K562 (cell line): ENCODE measurements at regions not wholly inside any gene's neighbourhood (a gene's known extent, or its start where the extent isn't known, plus 50 kb on each side); places are given as distances from the start of the nearest gene placed in this dataset.

Source experiments
- ATAC-seq: fragments of 200-7000 bp; cut with Tn5 transposase; 3 replicates; pipeline ENCODE4 v1.9.1; 2020; ENCODE audit warnings: moderate library complexity
- BruUV-seq: library from RNA; stranded (reverse); fragments of 400-500 nt; replicated peaks from 2 replicates; lab custom pipeline; 2021; lab: Mats Ljungman, UMichigan
- CTCF ChIA-PET: fragments of 300-600 bp; formaldehyde crosslinking; extraction: SDS; loops from one replicate; lab custom pipeline; 2021; ENCODE audit warnings: low intra/inter-chr PET ratio; lab: Yijun Ruan, JAX
- POLR2A ChIA-PET: fragments of 300-600, 350-650 bp; sonication (Branson Sonifier 250); formaldehyde crosslinking; extraction: SDS; loops from one replicate; lab custom pipeline; 2021; ENCODE audit warnings: antibody characterized with exemption, inconsistent platforms; lab: Yijun Ruan, JAX
- DNase-seq, 4 experiments: peaks; one replicate each; pipeline versions ENCODE4 v3.0.0 to v3.0.0-alpha.2; 2011 to 2018; ENCODE audit warnings: low spot score in 3 of 4, mixed read lengths in 3 of 4; ENCODE audit errors: extremely low read depth in 1 of 4
- FAIRE-seq: peaks from 2 replicates; lab custom pipeline; 2011; peaks lifted over from hg19 to GRCh38; lab: Jason Lieb, UNC
- H2AFZ ChIP-seq: 2 replicates; pipeline ENCODE4 v1.6.0; 2011; ENCODE audit warnings: low read depth, low read length, control low read depth, inconsistent platforms
- H3K27ac ChIP-seq: fragments of 200-600 bp; 3 replicates; pipeline ENCODE4 v1.8.0; 2011; ENCODE audit warnings: low read depth, mild to moderate bottlenecking, control low read depth, inconsistent platforms, low read length, moderate library complexity, mixed read lengths; ENCODE audit errors: extremely low read depth
- H3K27me3 ChIP-seq, 2 experiments: fragments of 300-600 bp in 1 of 2; 2 replicates in 1 of 2; 3 replicates in 1 of 2; pipeline versions ENCODE4 v1.6.0 to v1.8.0; 2011; ENCODE audit warnings: inconsistent platforms in 2 of 2, low read length in 2 of 2, mild to moderate bottlenecking in 1 of 2, mixed read lengths in 1 of 2, moderate library complexity in 1 of 2; ENCODE audit not compliant: control insufficient read depth in 2 of 2, insufficient read depth in 2 of 2
- H3K36me3 ChIP-seq: fragments of 300-600 bp; 3 replicates; pipeline ENCODE4 v1.8.0; 2011; ENCODE audit warnings: mild to moderate bottlenecking, low read length, inconsistent platforms; ENCODE audit not compliant: control insufficient read depth, insufficient read depth
- H3K4me1 ChIP-seq, 2 experiments: fragments of 200-600 bp in 1 of 2; replicated peaks in 1 of 2; 2 replicates in 1 of 2; 3 replicates in 1 of 2; pipeline versions ENCODE4 v1.5.1 to v1.8.0; 2011; ENCODE audit warnings: inconsistent platforms in 2 of 2, low read length in 2 of 2, mild to moderate bottlenecking in 1 of 2, mixed read lengths in 1 of 2, moderate library complexity in 1 of 2; ENCODE audit not compliant: control insufficient read depth in 2 of 2, insufficient read depth in 2 of 2
- H3K4me2 ChIP-seq: 2 replicates; pipeline ENCODE4 v1.6.1; 2011; ENCODE audit warnings: low read length, control low read depth, inconsistent platforms, mixed read lengths; ENCODE audit not compliant: insufficient read depth
- H3K4me3 ChIP-seq: fragments of 200-600 bp; sonication (generic), shearing (Covaris generic); 2 replicates; pipeline ENCODE4 v1.5.1; 2016; ENCODE audit warnings: control low read depth, inconsistent platforms
- H3K79me2 ChIP-seq: fragments of 200-600 bp; 3 replicates; pipeline ENCODE4 v1.8.0; 2011; ENCODE audit warnings: low read length, inconsistent platforms; ENCODE audit not compliant: control insufficient read depth, insufficient read depth
- H3K9ac ChIP-seq, 2 experiments: 2 replicates each; pipeline versions ENCODE4 v1.6.0 to v1.6.1; 2011; ENCODE audit warnings: low read depth in 2 of 2, low read length in 2 of 2, control low read depth in 1 of 2, inconsistent platforms in 1 of 2, mild to moderate bottlenecking in 1 of 2, mixed read lengths in 1 of 2; ENCODE audit not compliant: insufficient read depth in 1 of 2
- H3K9me1 ChIP-seq: one replicate; pipeline ENCODE4 v1.6.0; 2011; ENCODE audit warnings: inconsistent platforms, mild to moderate bottlenecking, low read length, moderate library complexity; ENCODE audit not compliant: control insufficient read depth, insufficient read depth
- H3K9me3 ChIP-seq: replicated peaks from 2 replicates; pipeline ENCODE4 v1.5.1; 2011; ENCODE audit warnings: low read depth, low read length, inconsistent platforms; ENCODE audit not compliant: control insufficient read depth, insufficient read depth
- H4K20me1 ChIP-seq: replicated peaks from 2 replicates; pipeline ENCODE4 v1.6.1; 2011; ENCODE audit warnings: low read length, inconsistent platforms, mixed read lengths; ENCODE audit not compliant: control insufficient read depth, insufficient read depth
- CSDE1 ChIP-seq, 2 experiments: fragments of 450-650 bp; IDR thresholded peaks; 2 replicates each; pipeline ENCODE4 v1.6.1; 2016; ENCODE audit warnings: mild to moderate bottlenecking in 1 of 2
- CUX1 ChIP-seq: fragments of 200-800 bp; sonication (Bioruptor generic); IDR thresholded peaks from 2 replicates; pipeline ENCODE4 v1.6.1; 2016; ENCODE audit warnings: missing genetic modification characterization, missing compliant biosample characterization
- DDX20 ChIP-seq: fragments of 450-650 bp; IDR thresholded peaks from 2 replicates; pipeline ENCODE4 v1.6.1; 2016; ENCODE audit warnings: missing genetic modification characterization, low read depth, mild to moderate bottlenecking, missing compliant biosample characterization, moderate library complexity
- HCFC1 ChIP-seq: IDR thresholded peaks from 2 replicates; pipeline ENCODE4 v1.6.1; 2012; ENCODE audit warnings: low read depth, low read length, improper control_type of control experiment
- MAFG ChIP-seq: fragments of 450-650 bp; conservative IDR thresholded peaks from 2 replicates; pipeline ENCODE4 v1.6.1; 2016; ENCODE audit warnings: missing genetic modification characterization, missing compliant biosample characterization
- MEIS2 ChIP-seq: fragments of 450-650 bp; IDR thresholded peaks from 2 replicates; pipeline ENCODE4 v1.6.1; 2014; ENCODE audit warnings: mild to moderate bottlenecking; ENCODE audit not compliant: partially characterized antibody
- NR2C1 ChIP-seq, 2 experiments: fragments of 450-650 bp; IDR thresholded peaks; 2 replicates each; pipeline ENCODE4 v1.6.1; 2017; ENCODE audit warnings: mild to moderate bottlenecking in 2 of 2, antibody characterized with exemption in 1 of 2, inconsistent platforms in 1 of 2, missing compliant biosample characterization in 1 of 2, missing genetic modification characterization in 1 of 2
- RBM22 ChIP-seq: fragments of 200-400 bp; formaldehyde crosslinking; IDR thresholded peaks from 2 replicates; pipeline ENCODE4 v1.6.1; 2018; ENCODE audit warnings: low read length, low read depth; ENCODE audit not compliant: poor library complexity, severe bottlenecking
- RFX1 ChIP-seq: fragments of 450-650 bp; IDR thresholded peaks from 2 replicates; pipeline ENCODE4 v1.6.1; 2016; ENCODE audit warnings: mild to moderate bottlenecking, moderate library complexity
- ZBTB1 ChIP-seq: sonication (generic); formaldehyde crosslinking; IDR thresholded peaks from 2 replicates; pipeline ENCODE4 v1.8.1; 2023; ENCODE audit warnings: missing genetic modification reagents, low read depth, mild to moderate bottlenecking, borderline replicate concordance
- ZFP36 ChIP-seq: fragments of 150-350 bp; IDR thresholded peaks from 2 replicates; pipeline ENCODE4 v1.6.1; 2018; ENCODE audit warnings: low read length, low read depth; ENCODE audit not compliant: partially characterized antibody
- ZNF140 ChIP-seq: fragments of 250-450 bp; sonication (Bioruptor Pico); IDR thresholded peaks from 2 replicates; pipeline ENCODE4 v1.8.0; 2021; ENCODE audit warnings: moderate library complexity, mild to moderate bottlenecking, inconsistent platforms
- ZNF436 ChIP-seq: fragments of 250-450, 450-650 bp; sonication (Bioruptor Pico); formaldehyde crosslinking; IDR thresholded peaks from 2 replicates; pipeline ENCODE4 v1.7.0; 2020; ENCODE audit warnings: mild to moderate bottlenecking
- WGBS: fragments of 100-300 bp; shearing (Covaris generic); methylation state at CpG from one replicate; pipeline ENCODE4 v1.1.6; 2016; ENCODE audit warnings: low coverage, mixed read lengths; ENCODE audit not compliant: insufficient coverage; ENCODE audit errors: missing lambda C conversion rate; 5-methylcytosine and 5-hydroxymethylcytosine counted together
- in situ Hi-C: fragments of 300-500 bp; cut with MboI; formaldehyde crosslinking; loops from 4 replicates; pipeline ENCODE4 v1.15.0; 2018; ENCODE audit warnings: inconsistent platforms, mixed read lengths
- intact Hi-C: fragments of 100-400 bp; cut with micrococcal nuclease; formaldehyde crosslinking; loops from 2 replicates; pipeline ENCODE4 v1.14.2; 2022

GRCh38 chr13:111409413-111409812 is 89.0 kb downstream of the TEX29 start:
- ATAC-seq (no peak), DNase-seq (no peak), FAIRE-seq (no peak)
- Histone ChIP-seq H3K4me2 (no peak overlapping the region), H3K9me1 (no peaks in the 10 kb centered on the region), H3K9ac (no peak overlapping the region), H3K4me3 (no peak overlapping the region), H4K20me1 (no peaks in the 10 kb centered on the region), H3K4me1 (no peaks in the 10 kb centered on the region; a peak in 1 of 5 replicates), H3K27me3 (peaks cover 0 to 62% of the 10 kb centered on the region in 2 experiments; a peak in 4 of 5 replicates), H3K9me3 (no peaks in the 10 kb centered on the region), H3K27ac (no peak overlapping the region), H3K79me2 (no peaks in the 10 kb centered on the region), H2AFZ (no peak overlapping the region), H3K36me3 (no peaks in the 10 kb centered on the region)
- ChIA-PET CTCF (interaction anchor here (0.5 kb wide), 1 partner anchor 33 kb away, joined by 3 read pairs; no protein-coding TSS in a partner anchor), POLR2A (no interaction called here)
- BruUV-seq = no TSS peak
- in situ Hi-C loops (no loop called here), intact Hi-C loops (no loop called here)
- 0% methylated on average over 9 of the region's 10 CpGs for WGBS
- no peak for TF ChIP-seq ZNF140 (CRISPR knock-in tag)
- no peak for TF ChIP-seq CSDE1 (IDR thresholded peaks at IDR 0.05)
- TF ChIP-seq ZNF436 (CRISPR knock-in tag) = no peak
- no peak for TF ChIP-seq DDX20 (tag)
- TF ChIP-seq HCFC1 = no peak
- no peak for TF ChIP-seq CUX1 (CRISPR knock-in tag)
- TF ChIP-seq MEIS2 = no peak
- no peak for TF ChIP-seq MAFG (tag)
- TF ChIP-seq ZFP36 = no peak
- TF ChIP-seq NR2C1 (IDR thresholded peaks at IDR 0.05) = no peak
- no peak for TF ChIP-seq NR2C1 (tag; IDR thresholded peaks at IDR 0.05)
- no peak for TF ChIP-seq ZBTB1 (CRISPR knock-in tag)
- no peak for TF ChIP-seq RFX1
- no peak for TF ChIP-seq RBM22
